Panc1 (cell line): ENCODE measurements at regions not wholly inside any gene's neighbourhood (a gene's known extent, or its start where the extent isn't known, plus 50 kb on each side); places are given as distances from the start of the nearest gene placed in this dataset.

Experiments
- CTCF ChIP-seq: fragments of 450-650 bp; IDR thresholded peaks from 2 replicates; pipeline ENCODE4 v1.5.1; 2017; ENCODE audit warnings: mild to moderate bottlenecking
- POLR2AphosphoS5 ChIP-seq: IDR thresholded peaks from 2 replicates; pipeline ENCODE4 v1.6.1; 2012; ENCODE audit warnings: mild to moderate bottlenecking, low read depth, low read length, moderate library complexity
- TCF7L2 ChIP-seq: IDR thresholded peaks from 2 replicates; pipeline ENCODE4 v1.6.1; 2011; ENCODE audit warnings: mild to moderate bottlenecking, low read depth, low read length, inconsistent platforms

- no peak for TF ChIP-seq CTCF
- TF ChIP-seq POLR2AphosphoS5 = no peak
- TF ChIP-seq TCF7L2 = no peak
Observed at GRCh38 chr3:127419182-127419581, 131.3 kb upstream of the PRR20G start.
